ENCODE measurements at regions not wholly inside any gene's neighbourhood (a gene's known extent, or its start where the extent isn't known, plus 50 kb on each side); places are given as distances from the start of the nearest gene placed in this dataset.
"Not testable (repeated sequence)": the region's sequence is repeated elsewhere in the genome, so short reads cannot be mapped to it uniquely, and the experiment has no call there.

GRCh38 chr2:58595714-58596113 lies 354.6 kb upstream of the FANCL start:
- no peak overlapping the region for H3K4me2 ChIP-seq
- no peaks in the 10 kb centered on the region for H3K79me2 ChIP-seq (ENCODE audit: low read depth)
- no peak for DNase-seq
- no peak overlapping the region for H2AFZ ChIP-seq
- no peak for TF ChIP-seq EZH2 (IDR thresholded peaks at IDR 0.05; ENCODE audit: low read depth)
- TF ChIP-seq, protein P1, sequence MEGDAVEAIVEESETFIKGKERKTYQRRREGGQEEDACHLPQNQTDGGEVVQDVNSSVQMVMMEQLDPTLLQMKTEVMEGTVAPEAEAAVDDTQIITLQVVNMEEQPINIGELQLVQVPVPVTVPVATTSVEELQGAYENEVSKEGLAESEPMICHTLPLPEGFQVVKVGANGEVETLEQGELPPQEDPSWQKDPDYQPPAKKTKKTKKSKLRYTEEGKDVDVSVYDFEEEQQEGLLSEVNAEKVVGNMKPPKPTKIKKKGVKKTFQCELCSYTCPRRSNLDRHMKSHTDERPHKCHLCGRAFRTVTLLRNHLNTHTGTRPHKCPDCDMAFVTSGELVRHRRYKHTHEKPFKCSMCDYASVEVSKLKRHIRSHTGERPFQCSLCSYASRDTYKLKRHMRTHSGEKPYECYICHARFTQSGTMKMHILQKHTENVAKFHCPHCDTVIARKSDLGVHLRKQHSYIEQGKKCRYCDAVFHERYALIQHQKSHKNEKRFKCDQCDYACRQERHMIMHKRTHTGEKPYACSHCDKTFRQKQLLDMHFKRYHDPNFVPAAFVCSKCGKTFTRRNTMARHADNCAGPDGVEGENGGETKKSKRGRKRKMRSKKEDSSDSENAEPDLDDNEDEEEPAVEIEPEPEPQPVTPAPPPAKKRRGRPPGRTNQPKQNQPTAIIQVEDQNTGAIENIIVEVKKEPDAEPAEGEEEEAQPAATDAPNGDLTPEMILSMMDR (conservative IDR thresholded peaks at IDR 0.05), result no peak
- H3K36me3 ChIP-seq (ENCODE audit: low read depth), result no peaks in the 10 kb centered on the region
- no peaks in the 10 kb centered on the region for H3F3A ChIP-seq (ENCODE audit: insufficient read depth, low read depth)
- intact Hi-C loops (cut with micrococcal nuclease; ENCODE audit: unreplicated experiment), result no loop called here
- ChIA-PET CTCF (interaction anchor here (0.6 kb wide), 1 partner anchor 124 kb away, joined by 3 read pairs; no protein-coding TSS in a partner anchor), POLR2A (ENCODE audit: unreplicated experiment) (no interaction called here)
- no peak overlapping the region for H3K27ac ChIP-seq
- no peaks in the 10 kb centered on the region for H3K9me3 ChIP-seq (ENCODE audit: insufficient read depth, low read depth)
- no peaks in the 10 kb centered on the region for H4K20me1 ChIP-seq (ENCODE audit: insufficient read depth)
- no peaks in the 10 kb centered on the region for H3K4me1 ChIP-seq (replicated peaks; ENCODE audit: insufficient read depth)
- no TSS peak for BruUV-seq (replicated peaks)
- H3K4me3 ChIP-seq, result no peak overlapping the region
- no peaks in the 10 kb centered on the region for H3K27me3 ChIP-seq (ENCODE audit: insufficient read depth, low read depth)
- no peaks in the 10 kb centered on the region for H3K9me2 ChIP-seq (ENCODE audit: insufficient read depth)

DNA sequence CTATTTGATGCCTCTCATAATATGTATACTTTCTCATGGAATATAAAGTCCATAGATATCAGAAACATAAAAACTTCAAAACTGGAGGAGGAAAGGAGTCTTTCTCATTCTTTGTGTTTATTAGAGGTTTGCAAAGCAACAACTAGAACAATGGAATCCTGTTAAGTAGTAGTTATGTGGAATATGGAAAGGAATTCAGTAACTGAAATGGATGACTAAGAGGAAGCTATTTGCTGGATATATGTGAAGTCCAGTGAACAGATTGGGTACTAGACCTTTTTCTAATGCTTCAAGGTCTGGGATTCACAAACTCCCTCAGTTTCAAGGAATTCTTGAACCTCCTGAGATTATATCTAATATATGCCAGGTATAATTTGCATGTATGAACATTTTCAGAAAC lies 353.6 kb upstream of the FANCL start:
- ChIA-PET CTCF (no interaction called here), POLR2A (ENCODE audit: unreplicated experiment) (interaction anchor here (0.5 to 0.7 kb wide), 2 partner anchors 147 to 1412 kb away, joined by 3 read pairs; no protein-coding TSS in a partner anchor)

DNA sequence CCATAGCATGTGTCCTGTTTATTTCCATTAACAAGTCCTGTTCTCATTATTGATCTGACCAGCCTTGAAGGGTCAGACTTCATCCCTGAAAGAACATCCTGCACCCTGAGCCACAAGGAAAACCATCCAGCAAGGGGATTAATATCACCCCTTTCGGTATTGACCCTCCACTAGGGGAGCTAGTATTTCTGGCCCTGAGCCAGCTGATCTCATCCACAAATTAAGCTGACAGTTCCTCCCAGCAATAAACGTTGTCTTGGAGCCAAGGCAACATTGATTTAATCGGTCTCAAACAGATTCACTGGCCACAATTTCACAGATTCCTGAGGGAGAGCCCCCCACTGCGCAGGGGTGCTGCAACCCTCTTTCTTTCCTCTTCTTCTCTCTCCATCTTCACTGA lies 353.1 kb upstream of the FANCL start:
- no peak overlapping the region for H2AFZ ChIP-seq
- BruUV-seq (replicated peaks), result no TSS peak
- H3K79me2 ChIP-seq (ENCODE audit: low read depth), result no peaks in the 10 kb centered on the region
- peak in 1 of 2 experiments; percentile 13 for DNase-seq
- ChIA-PET POLR2A (ENCODE audit: unreplicated experiment) (no interaction called here), CTCF (no interaction called here)
- no peak overlapping the region for H3K4me3 ChIP-seq
- no peaks in the 10 kb centered on the region for H3K27me3 ChIP-seq (ENCODE audit: insufficient read depth, low read depth)
- H3K9me2 ChIP-seq (ENCODE audit: insufficient read depth), result no peaks in the 10 kb centered on the region
- no peaks in the 10 kb centered on the region for H3K36me3 ChIP-seq (ENCODE audit: low read depth)
- no peaks in the 10 kb centered on the region for H3K9me3 ChIP-seq (ENCODE audit: insufficient read depth, low read depth)
- TF ChIP-seq EZH2 (IDR thresholded peaks at IDR 0.05; ENCODE audit: low read depth), result no peak
- TF ChIP-seq, protein P1 (conservative IDR thresholded peaks at IDR 0.05), result no peak; the same call in 1 of the 2 replicates
- no peaks in the 10 kb centered on the region for H3K4me1 ChIP-seq (replicated peaks; ENCODE audit: insufficient read depth)
- intact Hi-C loops (cut with micrococcal nuclease; ENCODE audit: unreplicated experiment), result no loop called here
- H3K27ac ChIP-seq, result no peak overlapping the region
- no peaks in the 10 kb centered on the region for H3F3A ChIP-seq (ENCODE audit: insufficient read depth, low read depth)
- no peaks in the 10 kb centered on the region for H4K20me1 ChIP-seq (ENCODE audit: insufficient read depth)
- no peak overlapping the region for H3K4me2 ChIP-seq

More for the DNA sequence above, 353.6 kb upstream of the FANCL start:
- BruUV-seq (replicated peaks), result no TSS peak
- no peaks in the 10 kb centered on the region for H3K36me3 ChIP-seq (ENCODE audit: low read depth)
- H3K27ac ChIP-seq, result no peak overlapping the region
- TF ChIP-seq, protein P1 (conservative IDR thresholded peaks at IDR 0.05), result no peak
- H3K4me3 ChIP-seq, result no peak overlapping the region
- no peak overlapping the region for H3K4me2 ChIP-seq
- no peaks in the 10 kb centered on the region for H3F3A ChIP-seq (ENCODE audit: insufficient read depth, low read depth)
- no peaks in the 10 kb centered on the region for H3K9me3 ChIP-seq (ENCODE audit: insufficient read depth, low read depth)
- no peaks in the 10 kb centered on the region for H3K27me3 ChIP-seq (ENCODE audit: insufficient read depth, low read depth)
- no peak for DNase-seq
- no peaks in the 10 kb centered on the region for H3K9me2 ChIP-seq (ENCODE audit: insufficient read depth)
- intact Hi-C loops (cut with micrococcal nuclease; ENCODE audit: unreplicated experiment), result no loop called here
- H4K20me1 ChIP-seq (ENCODE audit: insufficient read depth), result no peaks in the 10 kb centered on the region
- H3K79me2 ChIP-seq (ENCODE audit: low read depth), result no peaks in the 10 kb centered on the region
- no peak overlapping the region for H2AFZ ChIP-seq
- H3K4me1 ChIP-seq (replicated peaks; ENCODE audit: insufficient read depth), result no peaks in the 10 kb centered on the region

GRCh38 chr2:58586178-58586577 lies 345.1 kb upstream of the FANCL start:
- DNase-seq; H3K27me3 ChIP-seq (ENCODE audit: insufficient read depth, low read depth); intact Hi-C loops (cut with micrococcal nuclease; ENCODE audit: unreplicated experiment); H3K36me3 ChIP-seq (ENCODE audit: low read depth); H2AFZ ChIP-seq; H4K20me1 ChIP-seq (ENCODE audit: insufficient read depth); H3K4me3 ChIP-seq; H3K9me2 ChIP-seq (ENCODE audit: insufficient read depth); CTCF ChIA-PET; H3K4me2 ChIP-seq; POLR2A ChIA-PET (ENCODE audit: unreplicated experiment); H3K27ac ChIP-seq; H3K4me1 ChIP-seq (replicated peaks; ENCODE audit: insufficient read depth); H3F3A ChIP-seq (ENCODE audit: insufficient read depth, low read depth); H3K79me2 ChIP-seq (ENCODE audit: low read depth); H3K9me3 ChIP-seq (ENCODE audit: insufficient read depth, low read depth); BruUV-seq (replicated peaks): not testable (repeated sequence)

All from PC-9 (cell line).